ENCODE measurements at regions not wholly inside any gene's neighbourhood (a gene's known extent, or its start where the extent isn't known, plus 50 kb on each side); places are given as distances from the start of the nearest gene placed in this dataset.

- TF ChIP-seq CTCF (IDR thresholded peaks at IDR 0.05) (no peak), POLR2A (IDR thresholded peaks at IDR 0.05) (no peak)
Observed at GRCh38 chr5:58370606-58371005, 89.3 kb downstream of the PLK2 start.

Data from ovary (tissue), 3 donors.